HG03342 (cell line): ENCODE measurements at regions not wholly inside any gene's neighbourhood (a gene's known extent, or its start where the extent isn't known, plus 50 kb on each side); places are given as distances from the start of the nearest gene placed in this dataset.

Source experiments
- ATAC-seq: cut with Tn5 transposase; IDR thresholded peaks from one replicate; pipeline ENCODE4 v1.9.1; 2021; ENCODE audit warnings: mild to moderate bottlenecking, moderate library complexity; ENCODE audit not compliant: unreplicated experiment

DNA sequence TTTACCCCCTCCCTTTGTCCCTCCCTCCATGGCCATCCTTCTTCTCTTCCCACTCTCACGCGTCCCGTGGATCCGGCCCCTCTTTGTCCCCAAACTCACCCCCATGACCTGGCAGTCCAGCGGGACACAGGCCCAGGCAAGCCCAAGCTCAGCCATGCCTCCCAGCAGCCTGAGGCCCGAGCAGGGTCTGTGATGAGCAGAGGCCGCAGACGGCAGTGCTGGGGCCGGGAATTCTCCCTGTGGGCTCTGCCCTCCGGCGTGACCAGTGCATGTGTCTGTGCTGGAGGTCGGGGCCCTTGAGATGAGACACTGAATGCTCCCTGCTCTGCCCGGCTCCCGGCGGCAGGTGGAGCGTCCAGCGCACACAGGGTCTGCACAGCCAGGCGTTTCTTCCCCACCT is 237.9 kb downstream of the BRD1 start:
- ATAC-seq, result no peak

DNA sequence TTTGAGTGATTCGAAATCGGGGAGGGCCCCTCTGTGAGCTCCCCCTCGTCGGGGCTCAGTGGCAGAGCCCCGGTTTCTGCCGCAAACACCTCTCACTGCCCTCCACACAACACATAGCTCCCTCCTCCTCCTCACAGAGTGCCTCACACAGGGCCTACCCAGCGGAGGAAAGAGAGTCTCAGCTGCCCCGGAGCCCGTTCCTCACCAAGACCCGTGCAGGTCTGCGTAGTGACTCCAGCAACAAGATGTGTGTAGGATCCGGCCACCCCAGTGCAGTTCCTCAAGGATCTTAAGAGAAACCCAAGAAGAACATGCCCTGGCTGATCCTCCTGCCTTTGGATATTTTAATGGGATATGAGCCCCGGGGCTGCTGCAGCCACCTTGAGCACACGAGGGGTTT is 238.4 kb downstream of the BRD1 start:
- no peak for ATAC-seq

DNA sequence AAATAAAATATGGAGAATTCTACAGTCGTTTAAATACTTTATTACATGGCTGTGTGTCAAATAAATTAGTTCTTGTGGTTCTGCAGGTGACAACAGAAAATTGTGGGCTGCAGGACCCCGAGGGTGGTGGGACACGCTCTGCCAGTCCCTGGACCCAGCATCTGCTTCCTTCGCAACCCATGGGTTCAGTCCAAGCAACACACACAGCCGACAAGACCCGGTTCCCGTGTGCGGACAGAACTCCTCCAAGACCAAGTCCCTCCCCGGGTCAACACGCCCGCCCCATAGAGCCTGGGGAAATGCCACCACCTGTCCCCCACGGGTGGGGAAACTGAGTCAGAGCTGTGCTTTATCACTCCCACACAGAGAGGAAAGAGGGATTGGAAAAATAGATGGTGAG is 238.9 kb downstream of the BRD1 start:
- ATAC-seq, result no peak

DNA sequence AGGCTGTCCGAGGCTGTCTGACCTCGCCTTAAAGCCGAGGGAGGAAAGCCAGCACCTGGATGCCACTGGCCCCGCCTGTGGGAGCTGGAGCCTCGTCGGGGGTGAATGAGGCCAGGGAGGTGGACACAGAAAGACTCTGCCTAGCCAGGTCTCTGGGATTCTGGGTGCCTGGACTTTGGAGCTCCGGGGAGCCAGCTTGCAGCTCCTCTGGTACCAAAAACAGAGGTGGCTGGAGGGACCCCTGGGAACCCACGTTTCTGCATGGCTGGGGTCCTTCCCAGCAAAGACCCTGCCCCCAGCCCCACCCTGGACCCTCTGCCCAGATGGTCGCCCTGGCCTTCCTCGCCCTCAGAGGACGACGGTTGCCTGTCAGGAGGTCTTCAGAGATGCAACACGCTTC is 239.7 kb downstream of the BRD1 start:
- ATAC-seq, result no peak

DNA sequence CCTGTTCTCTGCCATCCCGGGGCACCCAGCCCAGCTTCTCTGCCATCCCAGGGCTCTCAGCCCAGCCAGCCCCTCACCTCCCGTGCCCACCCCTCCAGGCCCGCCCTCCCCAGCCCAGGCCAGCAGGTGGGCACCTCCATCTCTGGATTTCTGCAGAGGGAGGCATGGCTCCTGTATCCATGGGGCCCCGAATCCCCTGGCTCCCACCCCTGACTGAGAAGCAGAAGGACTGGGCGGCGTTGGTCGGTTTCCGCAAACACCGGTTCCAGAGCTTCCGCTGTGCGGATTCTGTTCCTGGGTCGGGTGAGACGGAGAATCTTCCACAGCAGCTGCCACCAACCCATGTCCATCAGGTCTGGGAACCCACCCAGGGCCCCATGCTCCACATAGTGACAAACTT is 240.3 kb downstream of the BRD1 start:
- ATAC-seq, result no peak

DNA sequence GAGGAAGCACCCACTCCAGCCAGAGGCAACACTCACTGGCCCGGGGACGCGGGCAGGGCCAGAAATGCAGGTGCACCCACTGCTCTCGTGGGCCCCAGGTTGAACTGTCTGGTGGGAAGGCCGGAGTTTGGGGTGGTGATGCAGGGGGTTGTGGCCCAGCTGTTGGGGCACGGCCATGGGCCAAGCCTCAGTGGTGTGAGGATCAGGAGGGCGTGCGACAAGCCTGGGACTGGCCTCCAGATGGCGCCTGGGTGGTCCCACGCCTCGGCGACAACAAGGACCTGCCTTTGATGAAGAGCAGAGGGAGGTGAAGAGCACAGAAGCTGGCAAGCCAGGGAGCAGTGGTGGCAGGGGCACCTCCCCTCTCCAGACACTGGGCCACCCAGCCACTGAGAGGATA is 240.8 kb downstream of the BRD1 start:
- ATAC-seq, result no peak

DNA sequence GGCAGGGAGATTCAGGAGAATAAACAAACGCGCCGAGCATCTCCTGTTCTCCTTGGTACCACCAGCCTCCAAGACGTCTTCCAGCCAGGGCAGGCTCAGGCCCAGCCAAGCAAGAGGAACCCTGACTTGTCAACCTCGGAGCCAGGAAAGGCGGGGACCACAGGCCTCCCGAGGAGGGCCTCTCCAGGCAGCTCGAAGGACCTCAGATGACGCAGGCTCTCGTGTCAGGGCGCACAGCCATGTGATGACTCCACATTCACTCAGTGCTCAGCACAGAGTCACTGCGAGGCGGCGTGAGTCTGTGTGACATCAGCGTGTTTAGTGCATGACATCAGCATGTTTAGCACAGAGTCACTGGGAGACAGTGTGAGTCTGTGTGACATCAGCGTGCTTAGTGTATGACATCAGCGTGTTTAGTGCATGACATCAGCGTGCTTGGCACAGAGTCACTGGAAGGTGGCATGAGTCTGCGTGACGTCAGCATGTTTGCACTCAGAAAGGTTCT is 241.4 kb downstream of the BRD1 start:
- no peak for ATAC-seq

DNA sequence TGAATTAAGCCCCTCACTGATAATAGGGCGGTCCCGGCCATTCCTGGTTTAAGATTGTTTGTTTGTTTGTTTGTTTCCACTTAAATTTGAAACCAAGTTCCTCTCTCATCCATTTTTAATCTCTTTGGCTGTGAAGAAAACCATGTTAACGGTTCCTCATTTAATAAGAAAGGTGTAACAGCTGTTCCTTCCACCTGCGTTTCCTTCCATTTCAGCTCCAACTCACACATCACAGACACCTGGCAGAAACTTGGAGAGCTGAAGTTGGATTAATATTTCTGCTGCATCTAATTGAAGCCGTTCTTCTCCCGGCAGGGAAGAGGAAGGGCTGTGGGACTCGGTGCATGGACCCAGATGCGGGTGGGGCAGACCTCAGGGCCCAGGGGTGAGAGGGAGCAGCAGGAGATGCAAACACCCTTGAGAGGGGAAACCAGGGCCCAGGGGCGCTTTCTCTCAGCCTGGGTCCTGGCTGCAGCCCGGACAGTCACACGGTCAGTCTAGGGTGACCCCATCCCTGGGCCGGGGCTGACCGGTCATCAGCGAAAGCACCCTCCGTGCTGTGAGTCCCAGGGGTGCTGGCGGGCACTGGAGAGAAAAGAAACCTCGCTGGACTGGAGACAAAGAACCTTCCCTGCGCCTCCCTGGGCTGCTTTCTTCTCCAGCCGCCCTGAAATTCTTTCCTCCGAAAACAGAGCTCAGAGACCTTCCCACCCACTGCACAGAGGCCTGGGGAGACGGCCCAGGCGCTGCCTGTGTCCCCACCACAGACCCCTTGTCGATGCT is 242.0 kb downstream of the BRD1 start:
- no peak for ATAC-seq

DNA sequence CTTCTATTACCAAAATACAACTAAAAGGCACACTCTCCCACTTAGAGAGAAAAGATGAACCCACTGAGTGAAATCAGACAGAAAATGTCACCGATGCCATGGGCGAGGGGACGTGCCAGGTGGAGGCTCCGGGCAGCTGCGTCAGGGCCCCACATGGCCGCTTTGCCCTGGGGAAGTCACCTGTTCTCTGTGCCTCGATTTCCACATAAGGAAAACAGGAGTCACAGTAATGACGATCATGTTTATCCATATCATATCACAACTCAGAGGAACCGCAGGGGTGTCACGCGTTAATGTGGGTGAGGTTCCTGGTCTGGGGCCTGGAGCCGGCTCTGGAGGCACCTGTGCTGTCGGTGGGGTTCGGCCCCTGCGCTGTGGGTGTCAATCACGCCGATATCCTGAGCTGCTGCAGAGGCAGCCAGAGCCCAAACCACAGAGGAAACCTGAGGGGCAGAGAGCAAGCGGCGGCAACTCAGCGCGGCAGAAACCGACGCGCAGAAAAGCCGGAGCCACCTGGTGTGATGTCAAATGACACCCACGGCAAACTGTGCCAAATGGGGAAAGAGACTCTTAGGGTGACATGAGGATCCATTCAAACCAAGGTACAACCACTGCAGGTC is 243.7 kb downstream of the BRD1 start:
- ATAC-seq, result no peak

DNA sequence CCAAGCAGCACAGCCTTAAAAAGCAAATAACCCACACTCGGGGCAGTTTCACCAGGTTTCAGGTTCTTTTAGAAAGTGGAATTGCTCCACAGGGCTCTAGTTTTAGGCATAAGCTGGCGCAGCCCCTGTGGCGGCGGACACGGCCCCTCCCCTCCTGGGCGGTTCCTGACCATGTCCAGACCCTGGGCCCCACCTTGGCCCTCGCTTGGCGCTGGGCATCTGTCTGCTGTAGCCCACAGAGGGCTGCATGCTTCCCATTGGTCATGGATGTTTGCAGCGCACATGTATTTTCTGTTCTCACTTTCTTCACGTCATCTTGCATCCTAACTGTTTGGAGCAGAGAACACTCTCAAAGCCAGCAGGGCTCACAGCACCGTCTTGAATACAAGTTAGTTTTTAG is 244.3 kb downstream of the BRD1 start:
- ATAC-seq, result no peak

DNA sequence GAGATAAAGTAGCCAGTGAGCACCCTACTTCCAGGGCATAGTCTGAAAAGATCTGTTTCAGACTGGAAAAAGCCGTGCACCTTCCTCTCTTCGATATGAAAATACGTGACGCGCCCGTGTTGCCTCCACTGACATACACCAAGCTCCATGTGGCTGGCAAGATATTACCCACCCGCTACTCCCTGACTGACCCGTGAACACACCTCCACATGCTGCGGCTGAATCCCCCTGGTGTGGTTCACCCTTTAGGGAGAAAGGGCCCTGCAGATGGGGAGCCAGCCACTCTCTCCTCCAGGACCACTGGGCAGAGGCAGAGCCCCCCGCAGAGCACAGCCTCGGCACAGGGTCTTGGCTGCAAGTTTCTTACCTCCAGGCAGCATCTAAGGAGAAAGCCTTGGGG is 245.0 kb downstream of the BRD1 start:
- no peak for ATAC-seq

DNA sequence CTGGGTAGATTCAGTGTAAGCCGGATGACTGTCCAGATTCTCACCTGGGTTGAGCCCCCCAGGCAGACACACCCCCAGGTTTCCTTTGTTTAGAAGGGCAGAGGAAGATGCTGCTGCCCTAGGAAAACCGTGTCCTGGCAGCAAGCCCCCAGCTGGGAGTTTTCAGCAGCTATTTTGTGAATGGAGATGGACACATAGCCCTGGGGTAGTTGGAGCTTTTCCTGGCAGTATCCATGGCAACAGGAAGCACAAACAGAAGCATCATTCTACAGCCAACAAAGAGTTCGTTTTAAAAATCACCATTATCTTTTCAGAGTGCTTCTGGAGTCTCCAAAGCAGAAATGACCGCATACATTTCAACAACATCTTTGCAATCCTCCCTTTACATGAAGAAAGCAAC is 245.5 kb downstream of the BRD1 start:
- ATAC-seq, result no peak

DNA sequence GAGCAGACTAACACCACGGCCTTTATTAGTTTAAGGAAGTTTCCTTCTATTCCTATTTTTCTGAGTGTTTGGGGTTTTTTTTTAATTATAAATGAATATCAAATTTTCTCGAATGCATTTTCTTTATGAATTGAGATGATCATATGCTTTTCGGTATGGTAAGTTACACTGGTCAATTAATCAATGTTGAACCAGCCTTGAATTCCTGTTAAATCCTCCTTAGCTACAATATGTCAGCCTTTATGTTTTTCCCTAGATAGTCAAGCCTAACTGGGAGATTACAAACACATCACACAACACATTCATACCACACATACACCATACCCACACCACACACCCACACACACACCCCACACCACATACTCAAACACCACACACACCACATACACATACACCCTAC is 247.6 kb downstream of the BRD1 start:
- ATAC-seq, result no peak

DNA sequence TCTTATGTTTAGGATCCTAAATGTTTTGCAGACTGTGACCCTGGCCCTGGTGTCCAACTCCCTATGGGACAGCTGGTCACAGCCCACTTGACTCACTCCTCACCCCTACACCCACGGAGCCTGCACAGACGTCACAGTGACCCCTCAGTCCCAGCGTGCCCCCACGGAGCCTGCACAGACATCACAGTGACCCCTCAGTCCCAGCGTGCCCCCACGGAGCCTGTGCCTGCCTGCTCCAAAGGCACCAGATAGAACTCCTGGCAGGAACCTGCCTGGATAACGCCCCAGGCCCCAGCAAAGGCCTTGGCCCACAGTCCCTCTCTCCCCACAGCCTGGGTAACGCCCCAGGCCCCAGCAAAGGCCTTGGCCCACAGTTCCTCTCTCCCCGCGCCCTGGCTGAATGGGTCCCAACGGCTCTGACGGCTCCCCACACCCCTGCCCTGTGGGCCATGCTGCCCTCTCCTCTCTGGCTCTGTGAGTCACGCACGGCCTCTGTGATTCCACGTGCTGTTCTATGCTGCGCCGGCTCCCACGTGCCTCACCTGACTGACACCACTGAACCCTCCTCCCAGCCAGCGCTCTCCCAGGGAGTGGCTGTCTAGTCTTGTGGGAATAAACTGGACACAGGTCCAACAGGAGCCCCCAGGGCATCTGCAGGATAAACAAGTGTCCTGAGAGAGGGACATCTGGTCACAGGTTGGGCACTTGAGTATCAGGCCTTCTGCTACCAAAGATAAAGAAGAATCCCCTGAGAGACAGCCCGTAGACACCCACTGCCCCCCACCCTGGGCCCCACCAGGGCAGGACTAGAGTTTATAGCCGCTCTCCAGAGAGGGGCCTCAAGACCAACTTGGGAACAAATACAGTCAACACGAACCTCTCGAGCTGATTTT is 250.3 kb downstream of the BRD1 start:
- ATAC-seq, result no peak

DNA sequence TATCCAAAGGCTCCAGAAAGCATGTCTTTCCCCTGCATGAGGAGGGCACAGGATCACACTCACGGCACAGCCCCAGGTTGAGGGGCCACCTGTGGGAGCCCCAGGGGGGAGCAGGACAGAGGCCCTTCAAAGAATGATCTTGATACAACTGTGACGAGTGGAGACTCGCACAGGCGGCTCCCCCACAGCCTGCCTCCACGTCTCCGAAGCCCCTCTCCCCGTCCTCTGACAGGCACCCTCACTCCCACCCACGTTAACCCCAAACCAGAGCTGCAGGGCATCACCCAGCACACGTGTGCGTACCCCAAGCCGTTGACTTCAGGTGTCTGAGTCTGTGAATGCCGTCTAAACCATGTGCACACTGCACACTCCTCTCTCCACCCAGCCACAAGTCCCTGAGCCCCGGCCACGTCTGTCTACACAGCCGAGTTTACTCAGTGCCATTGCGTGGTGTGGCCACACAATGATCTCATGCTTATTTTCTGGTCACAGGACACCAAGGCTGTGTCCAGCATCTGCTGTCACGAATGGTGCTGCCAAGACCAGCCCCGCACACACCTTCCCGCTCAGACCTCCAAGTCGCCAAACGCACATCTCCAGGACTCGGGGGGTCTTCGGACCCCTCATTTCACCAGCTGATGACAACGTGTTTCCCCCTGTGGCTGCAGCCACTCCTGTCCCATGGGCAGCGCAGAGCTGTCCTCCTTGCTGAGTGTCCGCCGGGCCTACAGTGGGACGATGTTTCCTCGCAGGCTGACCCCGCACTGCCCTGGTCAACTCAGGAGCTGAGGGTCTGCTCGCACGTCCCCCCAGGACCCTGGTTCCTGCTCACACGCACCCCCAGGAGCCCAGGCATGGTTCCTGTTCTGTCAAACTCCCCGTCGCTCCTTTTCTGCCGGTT is 251.2 kb downstream of the BRD1 start:
- no peak for ATAC-seq

DNA sequence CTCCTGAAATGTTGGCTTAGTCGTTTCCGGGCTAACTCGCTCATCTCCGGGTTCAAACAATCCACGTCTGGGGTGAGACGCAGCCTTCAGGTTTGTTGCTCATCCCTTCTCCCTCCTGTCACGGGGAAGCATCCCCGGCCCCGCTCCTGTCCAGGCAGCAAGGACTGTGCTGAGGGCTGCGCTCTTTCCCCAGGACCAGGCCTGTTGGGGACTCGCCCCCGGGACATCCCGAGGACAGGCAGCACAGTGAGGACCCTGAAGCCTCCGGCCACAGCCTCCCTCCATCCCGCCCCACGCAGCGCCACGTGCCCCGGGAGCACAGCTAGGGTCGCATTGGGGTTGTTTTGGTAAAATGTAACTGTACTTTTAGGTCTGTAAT is 252.0 kb downstream of the BRD1 start:
- no peak for ATAC-seq

DNA sequence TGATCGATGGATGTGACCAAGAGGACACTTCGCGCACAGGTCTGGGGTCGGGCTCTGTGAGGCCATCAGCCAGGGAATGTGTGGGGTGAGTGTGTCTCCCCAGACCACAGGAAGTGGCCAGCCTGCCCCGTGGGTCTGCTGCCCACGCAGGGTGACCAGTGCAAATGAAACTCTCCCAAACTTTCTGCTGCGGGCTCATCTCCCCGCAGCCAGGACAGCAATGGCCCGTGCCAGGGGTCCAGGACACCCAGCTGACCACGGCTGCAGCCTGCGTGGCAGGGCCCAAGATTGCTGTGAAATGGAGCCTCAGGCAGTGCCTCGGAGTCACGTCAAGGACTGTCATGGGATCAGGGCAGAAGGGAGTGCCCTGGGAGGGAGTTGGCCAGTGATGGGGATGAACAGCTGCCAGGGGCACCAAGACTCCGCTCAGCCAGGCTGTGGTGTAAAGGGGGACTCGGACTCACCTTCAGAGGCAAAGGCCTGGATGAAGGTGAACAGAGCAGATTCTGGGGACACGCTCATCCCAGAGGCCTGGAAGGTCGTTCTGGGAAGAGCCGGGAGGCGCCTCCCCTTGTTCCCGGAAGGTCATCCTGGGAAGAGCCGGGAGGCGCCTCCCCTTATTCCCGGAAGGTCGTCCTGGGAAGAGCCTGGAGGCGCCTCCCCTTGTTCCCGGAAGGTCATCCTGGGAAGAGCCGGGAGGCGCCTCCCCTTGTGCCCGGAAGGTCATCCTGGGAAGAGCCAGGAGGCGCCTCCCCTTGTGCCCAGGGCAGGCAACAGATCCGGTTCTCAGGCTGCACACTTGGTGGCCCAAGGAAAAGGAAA is 252.6 kb downstream of the BRD1 start:
- ATAC-seq, result no peak

DNA sequence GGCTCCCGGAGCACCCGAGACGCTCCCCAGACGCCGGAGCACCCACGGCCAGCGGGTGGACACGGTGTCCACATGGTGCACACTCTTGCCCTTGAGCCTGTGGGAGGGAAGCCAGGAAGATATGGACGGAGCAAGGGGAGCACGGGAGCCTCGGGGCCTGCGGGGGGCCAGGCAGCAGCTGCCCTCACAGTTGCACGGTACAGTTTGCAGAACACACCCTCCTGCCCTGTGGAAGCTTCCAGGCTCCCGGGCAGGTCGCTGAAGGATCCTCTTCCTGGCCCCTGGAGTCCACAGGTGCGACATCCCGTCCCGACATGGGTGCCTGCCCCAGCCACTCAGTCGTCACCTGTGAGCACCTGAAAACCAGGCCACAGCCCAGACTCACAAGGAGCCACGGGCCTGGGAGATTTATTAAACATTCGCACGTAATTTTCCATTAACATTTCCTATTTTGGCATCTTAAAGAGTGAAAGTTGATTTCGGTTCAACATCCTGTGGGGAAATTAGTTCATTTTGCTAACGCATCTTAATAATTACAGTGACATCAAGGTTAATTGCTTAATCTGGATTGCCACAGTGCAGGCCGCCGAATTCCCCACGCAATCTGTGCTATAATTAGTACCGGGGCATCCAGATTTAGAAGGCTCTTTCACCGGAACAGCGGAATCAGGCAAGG is 253.3 kb downstream of the BRD1 start:
- ATAC-seq, result no peak

DNA sequence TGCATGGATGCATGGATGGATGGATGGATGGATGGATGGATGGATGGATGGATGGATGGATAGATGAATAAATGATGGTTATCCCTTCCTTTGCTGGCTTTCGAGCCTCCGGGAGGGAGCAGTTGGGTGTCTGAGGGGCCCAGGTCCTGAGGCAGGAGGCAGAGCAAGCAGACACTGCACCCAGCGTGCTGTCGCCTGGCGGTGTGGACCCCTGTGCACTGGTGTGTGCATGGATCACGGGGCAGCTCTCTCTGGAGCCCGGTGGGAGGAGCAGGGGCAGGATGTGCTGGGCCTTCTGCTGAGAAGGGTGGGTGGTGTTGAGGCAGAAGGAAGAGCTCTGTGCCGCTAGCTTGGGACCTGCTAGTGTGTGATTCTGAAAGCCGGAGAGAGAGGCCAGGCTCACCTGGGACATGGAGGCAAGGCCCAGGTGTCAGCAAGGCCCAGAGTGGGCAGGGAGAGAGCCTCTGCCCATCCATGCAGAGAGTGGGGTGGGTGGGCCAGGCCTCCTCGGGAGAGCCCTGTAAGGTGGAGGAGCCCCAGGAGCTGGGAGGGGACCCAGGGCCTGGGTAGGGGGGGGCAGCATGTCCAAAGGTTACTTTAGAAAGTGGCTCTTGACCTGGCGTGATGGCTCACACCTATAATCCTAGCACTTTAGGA is 254.4 kb downstream of the BRD1 start:
- no peak for ATAC-seq
